Bronchial epithelial cell (primary cell): ENCODE measurements at regions not wholly inside any gene's neighbourhood (a gene's known extent, or its start where the extent isn't known, plus 50 kb on each side); places are given as distances from the start of the nearest gene placed in this dataset.

Experiments used
- DNase-seq: peaks from one replicate; pipeline ENCODE4 v3.0.0-alpha.2; 2010; ENCODE audit warnings: low read depth
- FAIRE-seq: peaks from 2 replicates; lab custom pipeline; 2011; peaks lifted over from hg19 to GRCh38; lab: Jason Lieb, UNC
- H3K27me3 ChIP-seq: 2 replicates; pipeline ENCODE4 v1.5.1; 2011; ENCODE audit warnings: low read length; ENCODE audit not compliant: control insufficient read depth, insufficient read depth
- H3K36me3 ChIP-seq: 2 replicates; pipeline ENCODE4 v1.5.1; 2011; ENCODE audit warnings: low read length; ENCODE audit not compliant: control insufficient read depth, insufficient read depth
- H3K4me3 ChIP-seq: 2 replicates; pipeline ENCODE4 v1.5.1; 2011; ENCODE audit warnings: mild to moderate bottlenecking, low read depth, low read length, control low read depth
- TF ChIP-seq, protein P1 (sequence below): IDR thresholded peaks from 2 replicates; pipeline ENCODE4 v1.5.1; 2011; ENCODE audit warnings: mild to moderate bottlenecking, moderate library complexity, low read length, control low read depth, inconsistent platforms; ENCODE audit not compliant: insufficient read depth, severe bottlenecking

DNA sequence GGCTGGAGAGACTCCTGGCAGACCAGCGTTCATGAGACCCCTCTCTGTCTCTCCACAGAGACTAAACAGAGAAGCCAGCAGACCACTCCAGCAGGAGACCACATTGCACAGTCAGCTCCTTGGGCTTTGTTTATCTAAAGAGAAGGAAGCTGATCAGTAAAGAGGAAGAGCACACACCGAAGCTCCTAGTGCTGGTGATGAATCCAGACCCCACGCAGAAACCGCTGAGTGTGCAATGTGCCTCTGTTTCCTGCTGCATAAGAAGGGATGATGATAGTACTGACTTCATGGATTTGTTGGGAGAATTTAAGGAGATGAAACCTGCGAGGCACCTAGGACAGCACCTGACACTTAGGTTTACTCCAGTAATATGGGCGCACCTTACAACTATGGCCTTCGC is 544.1 kb upstream of the ID2 start:
- FAIRE-seq, result no peak
- no peak overlapping the region for H3K4me3 ChIP-seq
- TF ChIP-seq, protein P1, sequence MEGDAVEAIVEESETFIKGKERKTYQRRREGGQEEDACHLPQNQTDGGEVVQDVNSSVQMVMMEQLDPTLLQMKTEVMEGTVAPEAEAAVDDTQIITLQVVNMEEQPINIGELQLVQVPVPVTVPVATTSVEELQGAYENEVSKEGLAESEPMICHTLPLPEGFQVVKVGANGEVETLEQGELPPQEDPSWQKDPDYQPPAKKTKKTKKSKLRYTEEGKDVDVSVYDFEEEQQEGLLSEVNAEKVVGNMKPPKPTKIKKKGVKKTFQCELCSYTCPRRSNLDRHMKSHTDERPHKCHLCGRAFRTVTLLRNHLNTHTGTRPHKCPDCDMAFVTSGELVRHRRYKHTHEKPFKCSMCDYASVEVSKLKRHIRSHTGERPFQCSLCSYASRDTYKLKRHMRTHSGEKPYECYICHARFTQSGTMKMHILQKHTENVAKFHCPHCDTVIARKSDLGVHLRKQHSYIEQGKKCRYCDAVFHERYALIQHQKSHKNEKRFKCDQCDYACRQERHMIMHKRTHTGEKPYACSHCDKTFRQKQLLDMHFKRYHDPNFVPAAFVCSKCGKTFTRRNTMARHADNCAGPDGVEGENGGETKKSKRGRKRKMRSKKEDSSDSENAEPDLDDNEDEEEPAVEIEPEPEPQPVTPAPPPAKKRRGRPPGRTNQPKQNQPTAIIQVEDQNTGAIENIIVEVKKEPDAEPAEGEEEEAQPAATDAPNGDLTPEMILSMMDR, result no peak

DNA sequence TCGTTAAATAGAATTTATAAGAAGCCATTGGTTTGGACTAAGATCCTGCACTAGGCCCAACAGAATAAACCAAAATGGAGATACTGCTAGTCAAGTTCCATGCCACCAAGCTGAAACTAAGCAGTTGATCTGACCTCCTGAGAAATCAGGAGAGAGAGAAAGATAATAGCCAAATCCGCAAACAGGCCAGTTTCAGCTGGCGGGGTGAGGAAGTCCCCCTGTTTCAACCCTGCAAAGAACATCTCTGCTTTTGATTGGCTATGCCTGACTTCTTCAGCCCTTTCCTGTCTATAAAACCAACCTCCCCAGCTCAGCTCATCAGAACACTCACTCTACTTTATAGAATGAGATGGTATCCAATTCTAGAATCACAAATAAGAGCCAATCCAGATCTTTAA is 543.3 kb upstream of the ID2 start:
- TF ChIP-seq, protein P1, result no peak
- FAIRE-seq (no peak), DNase-seq (no peak)
- Histone ChIP-seq H3K4me3 (no peak overlapping the region), H3K36me3 (no peaks in the 10 kb centered on the region), H3K27me3 (no peaks in the 10 kb centered on the region)

More for the DNA sequence above, 544.1 kb upstream of the ID2 start:
- no peaks in the 10 kb centered on the region for H3K27me3 ChIP-seq
- no peaks in the 10 kb centered on the region for H3K36me3 ChIP-seq
- DNase-seq, result no peak

DNA sequence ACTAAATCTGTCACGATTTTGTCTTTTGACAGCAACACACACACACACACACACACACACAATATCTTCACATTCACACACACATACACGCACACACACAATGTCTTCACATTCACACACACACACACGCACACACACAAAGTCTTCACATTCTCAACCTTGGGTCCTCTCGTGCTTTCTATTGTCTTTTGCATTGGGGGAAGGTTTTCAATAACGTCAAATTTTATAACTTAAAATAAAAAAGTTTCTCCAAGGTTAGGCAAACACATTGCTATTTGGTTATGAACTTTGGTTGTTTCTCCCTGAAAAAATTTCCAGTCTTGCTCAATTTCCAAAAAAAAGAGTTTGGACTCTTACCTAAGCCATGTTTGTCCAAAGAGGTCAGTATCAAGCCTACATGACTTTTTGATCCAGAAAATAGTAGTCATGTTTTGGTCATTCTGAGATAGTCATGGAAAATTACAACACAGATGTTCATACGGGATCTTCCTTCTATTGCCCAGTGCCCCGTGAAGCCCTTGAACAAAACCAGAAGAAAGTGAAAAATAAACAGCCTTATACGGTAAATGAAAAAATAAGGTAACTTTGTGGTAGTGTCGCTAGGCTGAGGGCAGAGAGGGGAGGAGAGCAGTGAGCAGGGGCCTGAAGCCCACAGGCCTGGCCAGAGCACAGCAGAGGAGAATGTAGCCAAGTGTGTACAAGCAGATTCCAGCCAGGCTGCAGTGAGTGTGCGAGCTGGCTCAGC is 542.8 kb upstream of the ID2 start:
- no peak overlapping the region for H3K4me3 ChIP-seq
- DNase-seq (no peak), FAIRE-seq (no peak)
- H3K36me3 ChIP-seq, result no peaks in the 10 kb centered on the region
- no peaks in the 10 kb centered on the region for H3K27me3 ChIP-seq
- TF ChIP-seq, protein P1, result no peak

DNA sequence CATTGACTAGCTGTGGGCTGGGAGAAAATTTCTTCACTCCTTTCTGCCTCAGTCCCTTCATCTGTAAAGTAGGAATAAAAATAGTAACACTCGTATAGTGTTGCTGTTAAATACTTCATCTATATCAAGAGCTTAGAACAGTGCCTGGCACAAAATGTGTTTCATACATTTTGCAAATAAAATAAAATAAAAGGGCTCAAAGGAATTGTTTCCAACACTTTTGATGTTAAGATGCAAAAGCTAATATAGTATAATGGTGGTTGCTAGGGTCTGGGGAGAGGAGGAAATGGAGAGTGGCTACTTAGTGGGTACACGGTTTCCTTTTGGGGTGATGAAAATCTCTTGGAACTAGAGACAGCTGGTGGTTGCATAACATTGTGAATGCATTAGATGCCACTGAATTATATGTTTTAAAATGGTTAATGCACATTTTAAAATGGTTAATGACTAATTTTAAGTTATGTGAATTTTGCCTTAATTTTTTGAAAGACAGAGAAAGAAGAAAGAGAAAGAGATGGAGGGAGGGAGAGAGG is 542.1 kb upstream of the ID2 start:
- Histone ChIP-seq H3K36me3 (no peaks in the 10 kb centered on the region), H3K4me3 (no peak overlapping the region), H3K27me3 (no peaks in the 10 kb centered on the region)
- TF ChIP-seq, protein P1, result no peak
- DNase-seq (no peak), FAIRE-seq (no peak)

DNA sequence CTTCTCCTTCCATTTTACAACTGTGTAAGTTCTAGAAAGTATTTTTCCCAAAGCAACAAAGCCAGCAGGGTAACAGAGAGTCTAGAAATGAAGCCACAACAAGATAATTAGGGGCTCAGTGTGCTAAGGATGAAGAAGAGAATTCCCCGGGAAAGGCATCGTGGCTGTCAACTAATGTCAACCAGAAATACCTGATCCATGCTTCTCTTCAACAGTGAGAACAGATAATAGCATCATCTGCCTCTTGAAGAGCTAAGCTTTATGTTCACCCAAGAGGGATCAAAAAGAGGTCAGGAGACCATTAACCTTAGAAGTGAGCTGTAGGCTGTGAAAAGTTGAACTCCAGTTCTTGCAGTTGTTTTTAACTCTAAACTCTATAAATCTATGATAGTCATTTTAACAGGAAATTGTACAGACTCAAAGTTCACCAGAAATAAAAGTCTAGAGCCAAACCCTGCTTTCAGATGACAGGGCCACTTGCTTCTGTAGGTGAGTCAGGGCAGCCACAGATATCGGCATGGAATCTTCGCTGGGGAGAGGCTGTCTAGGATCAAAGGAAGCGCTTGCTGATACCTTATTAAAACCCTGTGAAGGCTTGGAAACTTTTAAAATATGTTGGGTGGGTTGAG is 540.7 kb upstream of the ID2 start:
- FAIRE-seq, result no peak

More for the DNA sequence above, 540.7 kb upstream of the ID2 start:
- no peak overlapping the region for H3K4me3 ChIP-seq
- no peak for DNase-seq
- TF ChIP-seq, protein P1, result no peak
- no peaks in the 10 kb centered on the region for H3K36me3 ChIP-seq
- no peaks in the 10 kb centered on the region for H3K27me3 ChIP-seq
